OCI-LY1 (cell line): ENCODE measurements at regions not wholly inside any gene's neighbourhood (a gene's known extent, or its start where the extent isn't known, plus 50 kb on each side); places are given as distances from the start of the nearest gene placed in this dataset.

Source experiments
- H2AFZ ChIP-seq: fragments of 200-600 bp; sonication (generic), shearing (Covaris generic); 2 replicates; pipeline ENCODE4 v1.6.0; 2014; ENCODE audit warnings: antibody characterized with exemption, mild to moderate bottlenecking, low read length
- H3F3A ChIP-seq: fragments of 200-600 bp; sonication (generic), shearing (Covaris generic); 2 replicates; pipeline ENCODE4 v1.6.0; 2014; ENCODE audit warnings: mild to moderate bottlenecking, antibody characterized with exemption, low read length, moderate library complexity; ENCODE audit not compliant: insufficient read depth
- H3K27ac ChIP-seq: fragments of 200-600 bp; sonication (generic); 2 replicates; pipeline ENCODE4 v1.5.1; 2014; ENCODE audit warnings: low read length, mixed run types, mild to moderate bottlenecking, low read depth; ENCODE audit not compliant: poor library complexity, severe bottlenecking
- H3K27me3 ChIP-seq: fragments of 200-600 bp; sonication (generic); 2 replicates; pipeline ENCODE4 v1.6.0; 2014; ENCODE audit warnings: antibody characterized with exemption, mild to moderate bottlenecking, low read length, moderate library complexity; ENCODE audit not compliant: insufficient read depth
- H3K36me3 ChIP-seq: fragments of 200-600 bp; sonication (generic); 2 replicates; pipeline ENCODE4 v1.6.1; 2014; ENCODE audit warnings: mild to moderate bottlenecking, antibody characterized with exemption, low read length, moderate library complexity, mixed read lengths; ENCODE audit not compliant: insufficient read depth
- H3K4me1 ChIP-seq: fragments of 200-600 bp; sonication (generic); 2 replicates; pipeline ENCODE4 v1.5.1; 2014; ENCODE audit warnings: mild to moderate bottlenecking, low read length, moderate library complexity; ENCODE audit not compliant: insufficient read depth, severe bottlenecking
- H3K4me2 ChIP-seq: fragments of 200-600 bp; sonication (generic), shearing (Covaris generic); 2 replicates; pipeline ENCODE4 v1.6.1; 2014; ENCODE audit warnings: low read length
- H3K4me3 ChIP-seq: fragments of 200-600 bp; sonication (generic); 2 replicates; pipeline ENCODE4 v1.5.1; 2014; ENCODE audit warnings: low read length, low read depth, mild to moderate bottlenecking, mixed read lengths; ENCODE audit not compliant: poor library complexity, severe bottlenecking
- H3K79me2 ChIP-seq: fragments of 200-600 bp; shearing (Covaris generic); 2 replicates; pipeline ENCODE4 v1.6.1; 2016; ENCODE audit warnings: mixed run types, low read length, mixed read lengths; ENCODE audit not compliant: insufficient read depth
- H3K9ac ChIP-seq: fragments of 200-600 bp; sonication (generic), shearing (Covaris generic); 2 replicates; pipeline ENCODE4 v1.6.1; 2014; ENCODE audit warnings: mild to moderate bottlenecking, low read length, mixed read lengths
- H3K9me2 ChIP-seq: fragments of 200-600 bp; sonication (generic), shearing (Covaris generic); 2 replicates; pipeline ENCODE4 v1.6.1; 2014; ENCODE audit warnings: low read depth, mild to moderate bottlenecking, low read length, mixed read lengths
- H3K9me3 ChIP-seq: fragments of 200-600 bp; shearing (Covaris generic); 2 replicates; pipeline ENCODE4 v1.6.1; 2014; ENCODE audit warnings: low read length, mixed read lengths
- H4K20me1 ChIP-seq: fragments of 200-600 bp; sonication (generic), shearing (Covaris generic); 2 replicates; pipeline ENCODE4 v1.6.0; 2016; ENCODE audit warnings: mild to moderate bottlenecking, low read length; ENCODE audit not compliant: insufficient read depth
- CTCF ChIP-seq: fragments of 200-600 bp; sonication (generic), shearing (Covaris generic); IDR thresholded peaks from 2 replicates; pipeline ENCODE4 v1.5.1; 2017; ENCODE audit warnings: mild to moderate bottlenecking, antibody characterized with exemption, low read length, moderate library complexity, mixed read lengths
- EZH2 ChIP-seq: fragments of 200-600 bp; sonication (generic), shearing (Covaris generic); IDR thresholded peaks from 2 replicates; pipeline ENCODE4 v1.8.0; 2017; ENCODE audit warnings: borderline replicate concordance, mixed run types, mild to moderate bottlenecking, antibody characterized with exemption, low read length, moderate library complexity, mixed read lengths

GRCh38 chr11:23944923-23945322 lies 551.9 kb upstream of the LUZP2 start:
- H3K4me2 ChIP-seq, result no peak overlapping the region
- H3F3A ChIP-seq, result no peaks in the 10 kb centered on the region
- no peaks in the 10 kb centered on the region for H3K4me1 ChIP-seq
- no peaks in the 10 kb centered on the region for H3K9me3 ChIP-seq
- H3K9ac ChIP-seq, result no peak overlapping the region
- no peaks in the 10 kb centered on the region for H4K20me1 ChIP-seq
- H3K79me2 ChIP-seq, result no peaks in the 10 kb centered on the region
- H3K9me2 ChIP-seq, result no peaks in the 10 kb centered on the region
- H3K4me3 ChIP-seq, result no peak overlapping the region
- H3K36me3 ChIP-seq, result no peaks in the 10 kb centered on the region
- no peak overlapping the region for H2AFZ ChIP-seq
- no peaks in the 10 kb centered on the region for H3K27me3 ChIP-seq
- TF ChIP-seq CTCF (no peak), EZH2 (no peak)
- H3K27ac ChIP-seq, result no peak overlapping the region

GRCh38 chr11:23947883-23948282 lies 549.0 kb upstream of the LUZP2 start:
- no peaks in the 10 kb centered on the region for H3K27me3 ChIP-seq
- H3K9me2 ChIP-seq, result no peaks in the 10 kb centered on the region
- H3K4me1 ChIP-seq, result no peaks in the 10 kb centered on the region
- H3K27ac ChIP-seq, result no peak overlapping the region
- no peak overlapping the region for H3K4me2 ChIP-seq
- H3K36me3 ChIP-seq, result no peaks in the 10 kb centered on the region
- H3K4me3 ChIP-seq, result no peak overlapping the region
- no peak overlapping the region for H3K9ac ChIP-seq
- no peaks in the 10 kb centered on the region for H3K79me2 ChIP-seq
- H4K20me1 ChIP-seq, result no peaks in the 10 kb centered on the region
- no peak overlapping the region for H2AFZ ChIP-seq
- no peaks in the 10 kb centered on the region for H3F3A ChIP-seq
- no peaks in the 10 kb centered on the region for H3K9me3 ChIP-seq
- no peak for TF ChIP-seq CTCF
- TF ChIP-seq EZH2, result no peak

GRCh38 chr11:23948851-23949250 lies 548.0 kb upstream of the LUZP2 start:
- Histone ChIP-seq H3K9me3 (no peaks in the 10 kb centered on the region), H3K4me1 (no peaks in the 10 kb centered on the region), H3F3A (no peaks in the 10 kb centered on the region), H3K4me2 (no peak overlapping the region), H3K36me3 (no peaks in the 10 kb centered on the region), H3K27me3 (no peaks in the 10 kb centered on the region), H4K20me1 (no peaks in the 10 kb centered on the region), H3K9ac (no peak overlapping the region), H3K9me2 (no peaks in the 10 kb centered on the region), H3K4me3 (no peak overlapping the region), H3K79me2 (no peaks in the 10 kb centered on the region), H2AFZ (no peak overlapping the region), H3K27ac (no peak overlapping the region)
- TF ChIP-seq EZH2, result no peak
- TF ChIP-seq CTCF, result no peak
